ENCODE measurements at regions not wholly inside any gene's neighbourhood (a gene's known extent, or its start where the extent isn't known, plus 50 kb on each side); places are given as distances from the start of the nearest gene placed in this dataset.

DNA sequence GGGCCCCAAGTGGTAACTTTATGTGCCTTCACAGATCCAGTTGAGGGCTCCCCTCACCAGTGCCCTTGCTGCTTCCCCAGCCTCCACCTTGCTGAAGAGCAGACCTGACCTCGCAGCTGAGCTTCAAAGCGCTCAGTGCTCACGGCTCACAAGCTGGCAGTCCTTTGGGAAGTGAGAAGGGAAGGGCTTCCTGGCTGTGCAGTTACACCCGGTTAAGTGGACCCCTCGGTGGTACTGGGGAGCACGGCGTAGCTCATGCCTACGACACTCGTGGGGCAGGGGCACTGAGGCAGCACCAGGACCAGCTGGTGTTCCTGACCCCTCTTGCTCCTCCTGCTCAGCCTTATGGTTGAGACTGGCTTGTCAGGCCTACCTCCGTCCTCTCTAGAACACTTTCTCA is 629.0 kb upstream of the TBL1XR1 start:
- Histone ChIP-seq H2BK120ac (replicated peaks; ENCODE audit: low read depth, low read length) (no peak overlapping the region), H3K79me1 (ENCODE audit: low read depth, low read length) (no peaks in the 10 kb centered on the region), H3K79me2 (ENCODE audit: control insufficient read depth in 1 of 2, insufficient read depth in 2 of 2, low read length in 2 of 2) (no peaks in the 10 kb centered on the region), H2BK15ac (ENCODE audit: low read length) (no peak overlapping the region), H3K56ac (replicated peaks; ENCODE audit: insufficient read length, low read depth, low read length) (no peak overlapping the region), H4K5ac (ENCODE audit: insufficient read length, low read depth, low read length) (no peak overlapping the region), H3K18ac (ENCODE audit: extremely low read depth, low read length) (no peak overlapping the region), H3K4ac (replicated peaks; ENCODE audit: insufficient read length, low read depth, low read length) (no peak overlapping the region), H2BK5ac (ENCODE audit: low read depth, low read length) (no peak overlapping the region), H4K20me1 (replicated peaks in 1 of 2; ENCODE audit: control insufficient read depth in 1 of 2, insufficient read depth in 2 of 2, low read length in 2 of 2) (no peaks in the 10 kb centered on the region), H3K4me2 (ENCODE audit: insufficient read depth in 1 of 2, low read depth in 2 of 2, low read length in 2 of 2) (no peak overlapping the region), H2AFZ (ENCODE audit: low read length) (peak overlapping the region; percentile 22; the same call in 1 of the 2 replicates), H3K4me1 (replicated peaks in 1 of 4; ENCODE audit: control insufficient read depth in 3 of 4, insufficient read depth in 4 of 4, low read length in 3 of 4) (peaks cover 0 to 4% (median 0%) of the 10 kb centered on the region in 4 experiments; a peak in 2 of 7 replicates), H2BK12ac (ENCODE audit: low read depth, low read length) (no peak overlapping the region), H4K91ac (replicated peaks; ENCODE audit: insufficient read length, low read length) (no peak overlapping the region), H3K23ac (ENCODE audit: insufficient read length) (no peak overlapping the region), H3K27ac (ENCODE audit: low read depth, low read length) (no peak overlapping the region), H3K27me3 (replicated peaks in 1 of 4; ENCODE audit: control insufficient read depth in 3 of 4, extremely low read depth in 1 of 4, insufficient read depth in 3 of 4, low read length in 3 of 4) (no peaks in the 10 kb centered on the region), H3K9me3 (ENCODE audit: insufficient read depth in 2 of 2, low read depth in 1 of 2, low read length in 1 of 2) (no peaks in the 10 kb centered on the region), H2BK20ac (ENCODE audit: low read length) (no peak overlapping the region), H3K9ac (replicated peaks in 1 of 4; ENCODE audit: extremely low read depth in 1 of 4, low read depth in 3 of 4, low read length in 3 of 4) (no peak overlapping the region), H4K8ac (ENCODE audit: extremely low read depth, insufficient read depth, low read length) (peak overlapping the region; percentile 45; the same call in 1 of the 2 replicates), H2AK5ac (ENCODE audit: low read depth, low read length) (no peak overlapping the region), H3K4me3 (ENCODE audit: extremely low read depth in 1 of 4, insufficient read depth in 2 of 4, low read depth in 3 of 4, low read length in 4 of 4) (no peak overlapping the region), H3K14ac (ENCODE audit: insufficient read length) (no peak overlapping the region), H3K36me3 (ENCODE audit: control insufficient read depth in 2 of 4, insufficient read depth in 4 of 4, low read length in 3 of 4) (no peaks in the 10 kb centered on the region), H3K23me2 (ENCODE audit: low read depth, low read length) (no peaks in the 10 kb centered on the region)
- ChIA-PET POLR2A (ENCODE audit: partially characterized antibody) (no interaction called here), CTCF (ENCODE audit: partially characterized antibody) (interaction anchor here (1.1 to 1.3 kb wide), 2 partner anchors 18 to 559 kb away, joined by 3 read pairs; no protein-coding TSS in a partner anchor)
- FAIRE-seq (no peak), DNase-seq (ENCODE audit: low read depth in 1 of 2, low spot score in 2 of 2) (no peak)
- WGBS, 2 experiments (ENCODE audit: extremely low coverage in 1 of 2, insufficient coverage in 1 of 2, insufficient read length in 1 of 2, insufficient replicate concordance in 2 of 2, low coverage in 1 of 2, low lambda C conversion rate in 2 of 2, missing lambda C conversion rate in 1 of 2): 92% methylated on average over 9 of the region's 10 CpGs; no CpG with 5 or more reads in 1 of the 2 experiments
- TF ChIP-seq SAP30 (IDR thresholded peaks at IDR 0.05; ENCODE audit: insufficient read depth, insufficient replicate concordance, low read length): no peak
- no peak for TF ChIP-seq SIX5 (IDR thresholded peaks at IDR 0.05; ENCODE audit: low read depth, low read length)
- TF ChIP-seq KDM1A (IDR thresholded peaks at IDR 0.05; ENCODE audit: borderline replicate concordance, low read length): no peak
- no peak for TF ChIP-seq KDM4A (IDR thresholded peaks at IDR 0.05; ENCODE audit: low read depth, low read length, severe bottlenecking)
- TF ChIP-seq HDAC6 (IDR thresholded peaks at IDR 0.05; ENCODE audit: low read depth, low read length): no peak
- TF ChIP-seq NANOG (IDR thresholded peaks at IDR 0.05; ENCODE audit: insufficient read depth, low read depth, low read length, poor library complexity, severe bottlenecking): no peak
- TF ChIP-seq FOSL1 (IDR thresholded peaks at IDR 0.05; ENCODE audit: insufficient read depth, low read depth, low read length): no peak
- no peak for TF ChIP-seq RAD21 (IDR thresholded peaks at IDR 0.05 in 1 of 2, conservative IDR thresholded peaks at IDR 0.05 in 1 of 2; ENCODE audit: low read depth in 2 of 2, low read length in 2 of 2)
- TF ChIP-seq, protein P1, sequence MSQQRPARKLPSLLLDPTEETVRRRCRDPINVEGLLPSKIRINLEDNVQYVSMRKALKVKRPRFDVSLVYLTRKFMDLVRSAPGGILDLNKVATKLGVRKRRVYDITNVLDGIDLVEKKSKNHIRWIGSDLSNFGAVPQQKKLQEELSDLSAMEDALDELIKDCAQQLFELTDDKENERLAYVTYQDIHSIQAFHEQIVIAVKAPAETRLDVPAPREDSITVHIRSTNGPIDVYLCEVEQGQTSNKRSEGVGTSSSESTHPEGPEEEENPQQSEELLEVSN (IDR thresholded peaks at IDR 0.05): no peak
- no peak for TF ChIP-seq GTF2F1 (IDR thresholded peaks at IDR 0.05; ENCODE audit: borderline replicate concordance, low read depth, low read length)
- TF ChIP-seq SP1 (IDR thresholded peaks at IDR 0.05; ENCODE audit: low read depth, low read length): no peak
- no peak for TF ChIP-seq JUN (IDR thresholded peaks at IDR 0.05; ENCODE audit: low read depth, low read length)
- no peak for TF ChIP-seq GABPA (IDR thresholded peaks at IDR 0.05; ENCODE audit: borderline replicate concordance, insufficient read depth, low read length)
- TF ChIP-seq BACH1 (IDR thresholded peaks at IDR 0.05; ENCODE audit: low read length): no peak
